Fibroblast of lung (primary cell): ENCODE measurements at regions not wholly inside any gene's neighbourhood (a gene's known extent, or its start where the extent isn't known, plus 50 kb on each side); places are given as distances from the start of the nearest gene placed in this dataset.

ENCODE experiments used
- DNase-seq, 2 donors: peaks; one replicate each; pipeline versions ENCODE4 v3.0.0 to v3.0.0-alpha.2; 2010; ENCODE audit warnings: low read depth in 2 of 2
- H2AFZ ChIP-seq: 2 replicates; pipeline ENCODE4 v1.5.1; 2012; ENCODE audit warnings: low read length, control low read depth, inconsistent platforms
- H3K27ac ChIP-seq: 2 replicates; pipeline ENCODE4 v1.5.1; 2011; ENCODE audit warnings: low read length, control low read depth; ENCODE audit not compliant: insufficient read depth
- H3K27me3 ChIP-seq: 2 replicates; pipeline ENCODE4 v1.5.1; 2011; ENCODE audit warnings: mild to moderate bottlenecking, low read length; ENCODE audit not compliant: control insufficient read depth, insufficient read depth
- H3K36me3 ChIP-seq: 2 replicates; pipeline ENCODE4 v1.5.1; 2011; ENCODE audit warnings: low read length; ENCODE audit not compliant: control insufficient read depth, insufficient read depth
- H3K4me1 ChIP-seq: 2 replicates; pipeline ENCODE4 v1.5.1; 2011; ENCODE audit warnings: low read length; ENCODE audit not compliant: control insufficient read depth, insufficient read depth; ENCODE audit errors: extremely low read depth
- H3K4me2 ChIP-seq: 2 replicates; pipeline ENCODE4 v1.5.1; 2011; ENCODE audit warnings: low read length, control low read depth; ENCODE audit not compliant: insufficient read depth; ENCODE audit errors: extremely low read depth
- H3K4me3 ChIP-seq, 4 experiments: fragments of 200-600 bp in 1 of 4; sonication (generic) in 1 of 4; replicated peaks in 1 of 4; 2 replicates each; pipeline ENCODE4 v1.5.1; 2011 to 2016; ENCODE audit warnings: low read length in 4 of 4, low read depth in 3 of 4, mild to moderate bottlenecking in 3 of 4, control low read depth in 2 of 4, inconsistent platforms in 1 of 4, mixed read lengths in 1 of 4; ENCODE audit not compliant: insufficient read depth in 1 of 4; ENCODE audit errors: control extremely low read depth in 1 of 4
- H3K79me2 ChIP-seq: 2 replicates; pipeline ENCODE4 v1.5.1; 2012; ENCODE audit warnings: mild to moderate bottlenecking, low read length, inconsistent platforms; ENCODE audit not compliant: control insufficient read depth, insufficient read depth
- H3K9ac ChIP-seq: 2 replicates; pipeline ENCODE4 v1.5.1; 2011; ENCODE audit warnings: mild to moderate bottlenecking, low read length, control low read depth; ENCODE audit not compliant: insufficient read depth
- H3K9me3 ChIP-seq: 2 replicates; pipeline ENCODE4 v1.5.1; 2012; ENCODE audit warnings: low read depth, low read length; ENCODE audit not compliant: control insufficient read depth, insufficient read depth
- H4K20me1 ChIP-seq: 2 replicates; pipeline ENCODE4 v1.5.1; 2011; ENCODE audit warnings: low read length; ENCODE audit not compliant: control insufficient read depth, insufficient read depth; ENCODE audit errors: extremely low read depth
- EZH2 ChIP-seq: IDR thresholded peaks from 2 replicates; pipeline ENCODE4 v1.5.1; 2012; ENCODE audit warnings: low read length, control low read depth, mild to moderate bottlenecking; ENCODE audit errors: missing control alignments
- TF ChIP-seq, protein P1 (sequence below), 2 donors: IDR thresholded peaks in 1 of 2; conservative IDR thresholded peaks in 1 of 2; 1 replicate in 1 of 2; 2 replicates in 1 of 2; pipeline ENCODE4 v1.5.1; 2011 to 2012; ENCODE audit warnings: low read length in 2 of 2, control low read depth in 1 of 2, inconsistent platforms in 1 of 2, low read depth in 1 of 2, mild to moderate bottlenecking in 1 of 2

DNA sequence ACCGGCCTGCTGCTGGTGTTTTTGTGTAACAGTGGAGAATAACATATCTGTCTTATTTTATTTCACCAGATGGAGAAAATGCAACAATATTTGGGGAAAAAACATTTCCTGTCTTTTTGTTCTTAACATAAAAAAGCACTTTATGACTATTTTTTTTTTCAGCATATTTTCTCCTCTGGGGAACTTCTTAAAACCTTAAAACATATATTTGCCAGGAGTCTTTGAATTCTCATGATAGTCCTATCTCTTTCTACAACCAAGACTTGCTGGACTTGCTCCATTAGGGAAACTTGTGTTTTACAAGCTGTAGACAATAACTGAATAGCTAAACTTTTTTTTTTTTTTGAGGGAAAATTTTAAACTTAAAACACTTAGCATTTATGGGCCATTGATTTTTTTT lies 98.6 kb upstream of the PRDM1 start:
- Histone ChIP-seq H3K9me3 (no peaks in the 10 kb centered on the region), H2AFZ (no peak overlapping the region), H3K4me2 (no peak overlapping the region), H3K36me3 (no peaks in the 10 kb centered on the region), H3K27me3 (no peaks in the 10 kb centered on the region), H4K20me1 (no peaks in the 10 kb centered on the region), H3K79me2 (no peaks in the 10 kb centered on the region), H3K27ac (no peak overlapping the region), H3K9ac (no peak overlapping the region), H3K4me1 (peaks cover 2% of the 10 kb centered on the region), H3K4me3 (no peak overlapping the region)
- TF ChIP-seq, protein P1, sequence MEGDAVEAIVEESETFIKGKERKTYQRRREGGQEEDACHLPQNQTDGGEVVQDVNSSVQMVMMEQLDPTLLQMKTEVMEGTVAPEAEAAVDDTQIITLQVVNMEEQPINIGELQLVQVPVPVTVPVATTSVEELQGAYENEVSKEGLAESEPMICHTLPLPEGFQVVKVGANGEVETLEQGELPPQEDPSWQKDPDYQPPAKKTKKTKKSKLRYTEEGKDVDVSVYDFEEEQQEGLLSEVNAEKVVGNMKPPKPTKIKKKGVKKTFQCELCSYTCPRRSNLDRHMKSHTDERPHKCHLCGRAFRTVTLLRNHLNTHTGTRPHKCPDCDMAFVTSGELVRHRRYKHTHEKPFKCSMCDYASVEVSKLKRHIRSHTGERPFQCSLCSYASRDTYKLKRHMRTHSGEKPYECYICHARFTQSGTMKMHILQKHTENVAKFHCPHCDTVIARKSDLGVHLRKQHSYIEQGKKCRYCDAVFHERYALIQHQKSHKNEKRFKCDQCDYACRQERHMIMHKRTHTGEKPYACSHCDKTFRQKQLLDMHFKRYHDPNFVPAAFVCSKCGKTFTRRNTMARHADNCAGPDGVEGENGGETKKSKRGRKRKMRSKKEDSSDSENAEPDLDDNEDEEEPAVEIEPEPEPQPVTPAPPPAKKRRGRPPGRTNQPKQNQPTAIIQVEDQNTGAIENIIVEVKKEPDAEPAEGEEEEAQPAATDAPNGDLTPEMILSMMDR (conservative IDR thresholded peaks at IDR 0.05 in 1 of 2, IDR thresholded peaks at IDR 0.05 in 1 of 2; ENCODE audit: low read depth in 1 of 2, low read length in 2 of 2): no peak
- no peak for TF ChIP-seq EZH2
- no peak for DNase-seq

DNA sequence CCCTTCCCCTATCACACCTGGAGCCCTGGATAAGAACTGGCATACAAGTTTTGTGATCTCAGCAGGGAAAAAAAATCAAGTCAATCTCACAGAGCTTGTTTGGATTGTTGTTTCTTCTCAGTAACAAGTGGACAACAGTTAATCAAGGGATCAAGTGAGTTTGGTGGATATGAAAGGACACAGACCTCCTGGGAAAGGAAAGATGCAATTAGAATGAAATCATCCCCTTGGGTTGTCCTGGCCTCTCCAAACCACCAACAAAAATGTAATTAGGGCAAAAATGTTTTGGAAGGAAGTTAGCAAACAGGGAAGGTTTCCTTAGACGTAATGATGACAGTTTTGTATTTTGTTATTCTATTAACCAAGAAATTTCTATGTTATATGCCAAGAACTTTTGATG lies 99.1 kb upstream of the PRDM1 start:
- DNase-seq: peak in 1 of 2 donors; percentile 12
- H2AFZ ChIP-seq: no peak overlapping the region
- H4K20me1 ChIP-seq: no peaks in the 10 kb centered on the region

DNA sequence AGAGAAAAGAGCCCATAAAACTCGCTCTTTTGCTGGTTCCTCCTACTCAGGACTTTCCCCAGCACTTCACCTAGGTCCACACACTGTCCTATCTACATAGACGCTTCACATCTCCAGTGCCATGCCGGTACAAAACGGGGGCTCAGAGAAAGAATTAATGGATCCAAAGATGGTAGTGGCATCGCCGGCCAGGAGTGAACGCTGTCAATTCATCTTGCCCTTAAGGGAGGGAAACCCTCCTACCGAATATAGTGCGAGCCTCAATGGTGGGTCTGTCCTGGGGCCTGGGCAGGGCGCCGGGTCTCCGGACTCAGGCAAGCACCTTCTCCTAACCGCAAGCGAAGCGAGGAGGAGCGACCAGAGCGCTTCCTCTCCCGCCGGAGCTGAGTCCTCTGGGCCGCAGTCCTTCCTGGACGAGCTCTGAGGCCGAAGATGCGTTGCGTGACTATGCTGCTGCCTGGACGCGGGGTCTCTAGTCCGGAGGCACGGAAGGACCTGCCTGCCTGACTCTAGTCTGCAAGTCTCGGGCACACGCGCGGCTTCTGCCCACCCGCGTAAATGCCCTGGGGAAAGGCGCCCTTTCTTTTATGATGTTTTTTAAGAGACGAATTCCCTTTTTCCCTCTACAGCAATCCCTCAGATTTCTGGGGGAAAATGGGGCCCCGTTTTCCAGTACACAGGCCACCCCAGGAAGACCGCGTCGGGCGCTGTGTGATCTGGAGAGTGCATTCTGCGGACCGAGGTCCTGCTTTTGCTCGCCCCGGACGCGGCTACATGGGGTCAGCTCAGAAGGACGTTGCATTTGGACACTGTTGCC lies 100.1 kb upstream of the PRDM1 start:
- H3K4me2 ChIP-seq: peak overlapping the region; percentile 54

More for the DNA sequence above, 99.1 kb upstream of the PRDM1 start:
- no peak overlapping the region for H3K4me3 ChIP-seq
- H3K9me3 ChIP-seq: no peaks in the 10 kb centered on the region
- no peaks in the 10 kb centered on the region for H3K36me3 ChIP-seq
- H3K27ac ChIP-seq: no peak overlapping the region
- no peak for TF ChIP-seq EZH2
- TF ChIP-seq, protein P1 (conservative IDR thresholded peaks at IDR 0.05 in 1 of 2, IDR thresholded peaks at IDR 0.05 in 1 of 2; ENCODE audit: low read depth in 1 of 2, low read length in 2 of 2): no peak
- no peaks in the 10 kb centered on the region for H3K27me3 ChIP-seq
- peaks cover 2% of the 10 kb centered on the region for H3K4me1 ChIP-seq
- H3K9ac ChIP-seq: no peak overlapping the region
- H3K4me2 ChIP-seq: no peak overlapping the region
- no peaks in the 10 kb centered on the region for H3K79me2 ChIP-seq

More for the DNA sequence above, 100.1 kb upstream of the PRDM1 start:
- no peaks in the 10 kb centered on the region for H3K36me3 ChIP-seq
- H3K79me2 ChIP-seq: no peaks in the 10 kb centered on the region
- H3K27me3 ChIP-seq: no peaks in the 10 kb centered on the region
- no peak overlapping the region for H3K27ac ChIP-seq
- peak in 1 of 2 donors; percentile 44 for DNase-seq
- TF ChIP-seq, protein P1 (conservative IDR thresholded peaks at IDR 0.05 in 1 of 2, IDR thresholded peaks at IDR 0.05 in 1 of 2; ENCODE audit: low read depth in 1 of 2, low read length in 2 of 2): no peak
- no peak for TF ChIP-seq EZH2
- no peaks in the 10 kb centered on the region for H3K9me3 ChIP-seq
- H3K4me3 ChIP-seq: peak overlapping the region in 1 of 4 experiments; percentile 29
- H2AFZ ChIP-seq: peak overlapping the region; percentile 60
- no peak overlapping the region for H3K9ac ChIP-seq
- no peaks in the 10 kb centered on the region for H4K20me1 ChIP-seq
- H3K4me1 ChIP-seq: no peaks in the 10 kb centered on the region
